ENCODE measurements at regions not wholly inside any gene's neighbourhood (a gene's known extent, or its start where the extent isn't known, plus 50 kb on each side); places are given as distances from the start of the nearest gene placed in this dataset.
"Not testable (repeated sequence)": the region's sequence is repeated elsewhere in the genome, so short reads cannot be mapped to it uniquely, and the experiment has no call there.

GRCh38 chrX:121308276-121308805, 260.9 kb downstream of the GLUD2 start:
- no peak for DNase-seq

GRCh38 chrX:121310820-121311219, 263.4 kb downstream of the GLUD2 start:
- DNase-seq, result no peak

DNA sequence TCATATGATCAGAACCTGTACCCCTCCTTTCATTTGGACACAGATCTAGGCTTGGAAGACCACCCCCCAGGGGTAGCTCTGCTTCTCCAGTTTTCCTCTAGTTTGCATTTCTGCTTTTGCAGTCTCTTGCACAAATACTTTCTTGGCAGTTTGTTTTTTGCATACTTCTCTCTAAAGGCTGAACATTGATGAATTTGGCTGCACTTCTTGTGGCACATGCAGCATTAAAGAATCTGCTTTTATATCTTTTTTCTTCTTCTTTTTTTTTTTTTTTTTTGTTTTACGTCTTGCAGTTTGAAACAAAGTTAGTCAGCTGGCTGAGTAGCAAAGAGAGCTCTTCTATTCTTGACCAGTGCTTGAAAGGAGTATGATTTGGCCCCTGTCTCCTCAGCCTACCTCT, 273.0 kb downstream of the GLUD2 start:
- no peak for DNase-seq

GRCh38 chrX:121322159-121322558, 274.7 kb downstream of the GLUD2 start:
- no peak for DNase-seq

GRCh38 chrX:121323337-121323736, 275.9 kb downstream of the GLUD2 start:
- no peak for DNase-seq

DNA sequence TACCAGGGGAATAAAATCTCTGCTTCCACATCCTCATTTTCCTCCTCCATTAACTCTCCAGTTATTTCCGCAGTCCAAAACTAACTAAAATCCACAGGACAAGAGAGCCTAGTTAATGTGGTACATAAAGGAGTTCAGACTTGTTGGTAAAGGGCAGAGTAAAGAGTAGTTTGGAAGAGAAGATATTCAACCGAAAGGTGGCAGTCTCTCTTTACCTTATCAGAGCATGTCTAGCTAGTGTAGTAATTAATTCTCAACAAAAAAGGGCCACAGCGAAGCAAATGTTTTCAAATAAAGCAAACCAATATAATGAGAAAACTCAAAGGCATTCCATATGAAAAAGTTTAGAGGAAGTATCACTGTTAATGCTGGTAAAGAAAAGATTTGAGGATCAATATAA, 286.5 kb downstream of the GLUD2 start:
- DNase-seq, result no peak

DNA sequence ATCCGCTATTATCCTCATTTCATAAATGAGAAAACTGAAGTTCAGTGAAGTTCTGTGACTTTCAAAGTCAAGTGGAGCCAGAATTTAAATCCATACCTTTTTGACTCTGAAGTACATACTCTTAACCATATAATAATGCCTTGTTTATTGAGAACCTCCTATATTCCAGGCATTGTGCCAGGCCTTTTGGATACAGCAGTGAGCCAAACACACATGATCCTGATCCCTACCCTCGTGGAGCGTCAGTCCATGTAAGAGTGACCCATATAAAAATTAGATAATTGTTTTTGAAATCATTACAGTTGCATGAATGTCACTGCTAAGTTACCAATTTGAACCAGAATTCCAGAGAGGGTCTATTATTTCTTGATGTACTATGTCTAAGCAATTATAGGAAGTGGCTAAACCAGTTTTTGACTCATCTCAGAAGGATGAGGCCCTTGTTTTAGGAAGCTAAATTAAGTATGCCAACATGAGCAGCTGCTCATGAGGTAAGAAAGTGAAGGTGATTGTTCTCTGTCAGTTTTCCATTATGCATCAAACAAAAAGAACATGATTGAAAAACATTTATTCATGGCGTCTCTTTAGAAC, 289.5 kb downstream of the GLUD2 start:
- DNase-seq, result no peak

GRCh38 chrX:121337816-121338215, 290.4 kb downstream of the GLUD2 start:
- DNase-seq, result no peak

DNA sequence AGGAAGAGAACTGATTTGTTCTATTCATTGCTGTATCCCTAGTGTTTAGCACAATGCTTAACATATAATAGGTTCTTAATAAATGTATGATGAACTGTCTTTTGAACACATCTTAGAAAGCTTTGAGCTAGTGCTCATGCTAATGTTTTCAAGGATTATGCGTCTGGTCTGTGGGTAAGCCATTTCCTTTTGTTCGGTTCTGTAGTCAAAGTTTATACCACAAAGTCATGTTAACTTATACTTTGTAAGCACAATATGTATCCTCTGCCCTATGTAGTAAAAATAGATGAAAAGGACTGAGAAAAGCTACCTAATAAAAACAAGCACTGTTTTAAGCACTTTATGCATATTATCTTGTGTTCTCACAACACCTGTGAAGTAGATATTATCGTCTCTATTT, 301.9 kb downstream of the GLUD2 start:
- DNase-seq, result no peak

DNA sequence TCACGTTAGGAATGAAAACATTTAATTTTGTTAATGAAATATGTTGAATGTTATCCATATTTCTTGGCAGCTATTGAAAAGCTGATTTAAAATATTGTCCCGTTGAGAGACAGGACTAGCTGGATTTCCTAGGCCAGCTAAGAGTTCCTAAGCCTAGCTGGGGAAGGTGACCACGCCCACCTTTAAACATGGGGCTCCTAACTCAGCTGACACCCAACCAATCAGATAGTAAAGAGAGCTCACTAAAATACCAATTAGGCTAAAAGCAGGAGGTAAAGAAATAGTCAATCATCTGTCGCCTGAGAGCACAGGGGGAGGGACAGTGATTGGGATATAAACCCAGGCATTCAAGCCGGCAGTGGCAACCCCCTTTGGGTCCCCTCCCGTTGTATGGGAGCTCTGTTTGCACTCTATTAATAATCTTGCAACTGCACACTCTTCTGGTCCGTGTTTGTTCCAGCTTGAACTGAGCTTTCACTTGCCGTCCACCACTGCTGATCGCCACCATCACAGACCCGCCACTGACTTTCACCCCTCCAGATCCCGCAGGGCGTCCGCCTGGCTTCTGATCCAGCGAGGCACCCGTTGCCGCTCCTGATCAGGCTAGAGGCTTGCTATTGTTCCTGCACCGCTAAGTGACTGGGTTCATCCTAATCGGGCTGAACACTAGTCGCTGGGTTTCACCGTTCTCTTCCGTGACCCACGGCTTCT, 308.9 kb downstream of the GLUD2 start:
- peak; percentile 41 to 62 for DNase-seq

DNA sequence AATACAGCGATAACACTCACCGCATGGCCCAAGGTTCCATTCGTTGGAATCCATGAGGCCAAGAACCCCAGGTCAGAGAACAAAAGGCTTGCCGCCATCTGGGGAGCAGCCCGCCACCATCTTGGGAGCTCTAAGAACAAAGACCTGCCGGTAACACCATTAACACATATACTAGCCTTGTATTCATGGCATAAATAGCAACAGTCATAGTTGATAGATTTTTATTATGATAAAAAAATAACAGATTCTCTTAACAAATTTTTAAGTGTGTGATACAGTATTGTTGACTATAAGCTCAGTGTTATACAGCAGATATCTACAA, 309.4 kb downstream of the GLUD2 start:
- DNase-seq, result no peak

DNA sequence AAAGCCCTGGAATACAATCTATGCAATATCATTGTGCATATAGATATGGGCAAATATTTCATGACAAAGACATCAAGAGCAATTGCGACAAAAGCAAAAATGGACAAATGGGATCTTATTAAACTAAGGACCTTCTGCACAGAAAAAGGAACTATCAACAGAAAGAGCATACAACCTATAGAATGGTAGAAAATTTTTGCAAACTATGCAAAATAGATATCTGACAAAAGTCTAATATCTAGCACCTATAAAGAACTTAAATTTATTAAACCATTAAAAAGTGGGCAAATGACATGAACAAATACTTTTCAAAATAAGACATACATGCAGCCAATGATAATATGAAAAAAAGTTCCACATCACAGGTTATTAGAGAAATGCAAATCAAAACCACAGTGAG, 312.9 kb downstream of the GLUD2 start:
- DNase-seq, result no peak

- no peak for DNase-seq
Observed at GRCh38 chrX:121365572-121366161, 318.3 kb downstream of the GLUD2 start.

- no peak for DNase-seq
Observed at GRCh38 chrX:121374471-121374870, 327.1 kb downstream of the GLUD2 start.

DNA sequence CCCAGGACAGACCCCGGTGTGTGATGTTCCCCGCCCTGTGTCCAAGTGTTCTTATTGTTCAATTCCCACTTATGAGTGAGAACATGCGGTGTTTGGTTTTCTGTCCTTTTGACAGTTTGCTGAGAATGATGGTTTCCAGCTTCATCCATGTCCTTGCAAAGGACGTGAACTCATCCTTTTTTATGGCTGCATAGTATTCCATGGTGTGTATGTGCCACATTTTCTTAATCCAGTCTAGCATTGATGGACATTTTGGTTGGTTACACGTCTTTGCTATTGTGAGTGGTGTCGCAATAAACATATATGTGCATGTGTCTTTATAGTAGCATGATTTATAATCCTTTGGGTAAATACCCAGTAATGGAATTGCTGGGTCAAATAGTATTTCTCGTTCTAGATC, 334.5 kb downstream of the GLUD2 start:
- DNase-seq, result not testable (repeated sequence)

GRCh38 chrX:121389976-121390714, 342.7 kb downstream of the GLUD2 start:
- no peak for DNase-seq

GRCh38 chrX:121405826-121406225, 358.4 kb downstream of the GLUD2 start:
- DNase-seq, result no peak

GRCh38 chrX:121407627-121408026, 360.2 kb downstream of the GLUD2 start:
- no peak for DNase-seq

GRCh38 chrX:121431514-121431913, 384.1 kb downstream of the GLUD2 start:
- DNase-seq, result not testable (repeated sequence)

GRCh38 chrX:121433289-121433688, 385.9 kb downstream of the GLUD2 start:
- no peak for DNase-seq

DNA sequence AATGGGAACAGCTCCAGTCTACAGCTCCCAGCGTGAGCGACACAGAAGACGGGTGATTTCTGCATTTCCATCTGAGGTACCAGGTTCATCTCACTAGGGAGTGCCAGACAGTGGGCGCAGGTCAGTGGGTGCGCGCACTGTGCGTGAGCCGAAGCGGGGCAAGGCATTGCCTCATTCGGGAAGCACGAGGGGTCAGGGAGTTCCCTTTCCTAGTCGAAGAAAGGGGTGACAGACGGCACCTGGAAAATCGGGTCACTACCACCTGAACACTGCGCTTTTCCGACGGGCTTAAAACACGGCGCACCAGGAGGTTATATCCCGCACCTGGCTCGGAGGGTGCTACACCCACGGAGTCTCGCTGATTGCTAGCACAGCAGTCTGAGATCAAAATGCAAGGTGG, 390.3 kb downstream of the GLUD2 start:
- not testable (repeated sequence) for DNase-seq

- DNase-seq, result no peak
Observed at GRCh38 chrX:121455890-121456289, 408.5 kb downstream of the GLUD2 start.

DNA sequence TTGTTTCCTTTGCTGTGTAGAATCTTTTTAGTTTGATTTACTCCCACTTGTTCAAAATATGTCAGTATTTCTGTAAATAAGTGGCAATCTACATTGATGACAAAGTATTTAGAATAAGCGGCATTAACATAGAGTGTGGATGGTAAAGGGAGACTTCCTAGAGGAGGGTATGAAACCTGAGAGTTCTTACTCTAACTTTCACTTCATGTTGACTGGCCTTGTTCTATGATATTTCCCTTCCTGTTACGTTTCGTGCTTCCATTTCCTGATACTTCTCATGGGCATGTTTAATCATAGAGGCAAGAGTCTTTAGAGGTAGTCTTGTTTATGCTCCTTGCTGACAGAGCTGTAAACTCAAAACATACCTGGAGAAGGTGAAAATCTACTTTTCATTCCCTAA, 408.9 kb downstream of the GLUD2 start:
- no peak for DNase-seq

DNA sequence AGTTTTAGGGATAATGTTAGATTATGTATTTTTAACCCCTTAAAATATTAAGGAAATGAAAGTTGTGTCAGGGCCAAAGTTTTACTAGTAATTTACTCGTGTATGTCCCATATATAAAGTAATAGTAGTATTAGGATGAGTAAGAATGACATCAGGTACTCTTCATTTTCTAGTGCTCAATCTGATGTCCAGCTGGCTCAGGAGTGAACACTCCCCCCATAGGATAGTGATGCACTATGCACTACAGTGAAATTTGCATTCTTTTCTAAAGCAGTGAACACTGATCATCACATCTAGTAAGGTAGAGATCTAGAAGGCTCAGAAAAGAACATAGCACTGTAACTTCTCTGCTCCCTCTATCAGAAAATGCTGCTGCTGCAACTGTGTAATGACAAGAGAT, 409.7 kb downstream of the GLUD2 start:
- DNase-seq, result no peak

Data from NCI-H187 (cell line).